ENCODE measurements at regions not wholly inside any gene's neighbourhood (a gene's known extent, or its start where the extent isn't known, plus 50 kb on each side); places are given as distances from the start of the nearest gene placed in this dataset.

GRCh38 chr5:17763301-17763700, 129.0 kb downstream of the TAF11L14 start:
- no peak for DNase-seq

DNA sequence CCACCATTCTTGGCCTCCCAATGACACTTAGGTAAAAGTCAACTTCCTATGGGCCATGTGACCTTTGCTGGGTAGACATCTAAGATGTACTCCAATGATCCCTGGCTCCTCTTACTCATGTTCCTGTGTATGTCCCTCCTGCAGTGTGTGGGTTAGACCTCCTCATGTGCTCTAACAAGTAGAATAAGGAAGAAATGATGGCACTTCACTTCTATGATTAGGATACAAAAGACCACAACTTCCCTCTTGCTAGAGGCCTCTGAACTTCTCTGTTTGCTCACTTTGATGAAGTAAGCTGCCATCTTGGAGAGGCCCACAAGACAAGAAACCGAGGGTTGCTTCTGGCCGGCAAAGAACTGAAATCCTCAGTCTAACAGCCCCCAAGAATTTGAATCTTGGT, 131.8 kb downstream of the TAF11L14 start:
- no peak for DNase-seq

DNA sequence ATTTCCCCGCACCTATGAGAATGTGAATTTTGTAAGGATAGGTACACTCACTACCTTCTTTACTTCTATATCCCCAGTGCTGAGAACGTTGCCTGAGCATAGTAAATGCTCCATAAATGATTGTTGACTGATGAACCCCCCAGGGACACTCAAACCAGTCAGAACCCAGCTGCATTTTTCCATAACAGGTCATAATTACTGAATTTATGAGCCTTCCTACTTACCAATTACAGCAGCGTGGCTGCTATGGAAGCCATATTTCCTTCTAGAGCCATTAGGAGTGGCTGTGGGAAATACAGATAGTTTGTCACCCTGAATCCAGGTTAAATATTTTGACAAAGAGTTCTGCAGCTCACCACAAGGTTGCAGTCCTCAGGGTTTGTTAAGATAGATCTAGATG, 135.0 kb downstream of the TAF11L14 start:
- DNase-seq: no peak

DNA sequence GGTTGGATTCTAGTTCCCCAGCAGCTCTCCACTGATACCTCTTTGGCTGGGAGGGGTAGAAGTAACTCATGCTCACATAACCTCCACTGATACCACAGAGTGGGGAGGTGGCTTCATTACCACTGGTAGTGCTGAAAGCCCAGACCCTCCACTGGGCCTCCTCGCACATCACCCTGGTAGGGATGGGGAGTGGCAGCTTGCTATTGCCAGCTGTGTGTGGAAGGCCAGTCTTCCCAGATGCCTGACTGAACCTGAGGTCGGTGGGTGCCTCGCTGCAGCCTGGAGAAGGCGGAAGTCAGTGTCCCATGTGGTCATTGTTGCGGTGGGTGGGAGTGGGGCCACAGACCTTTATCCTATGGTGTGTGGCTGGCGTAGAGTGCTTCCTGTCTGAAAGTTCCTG, 138.0 kb downstream of the TAF11L14 start:
- no peak for DNase-seq

- DNase-seq: no peak
These were observed 151.5 kb downstream of the TAF11L14 start for GRCh38 chr5:17785774-17786173.

GRCh38 chr5:17788351-17788750, 154.1 kb downstream of the TAF11L14 start:
- DNase-seq: no peak

DNA sequence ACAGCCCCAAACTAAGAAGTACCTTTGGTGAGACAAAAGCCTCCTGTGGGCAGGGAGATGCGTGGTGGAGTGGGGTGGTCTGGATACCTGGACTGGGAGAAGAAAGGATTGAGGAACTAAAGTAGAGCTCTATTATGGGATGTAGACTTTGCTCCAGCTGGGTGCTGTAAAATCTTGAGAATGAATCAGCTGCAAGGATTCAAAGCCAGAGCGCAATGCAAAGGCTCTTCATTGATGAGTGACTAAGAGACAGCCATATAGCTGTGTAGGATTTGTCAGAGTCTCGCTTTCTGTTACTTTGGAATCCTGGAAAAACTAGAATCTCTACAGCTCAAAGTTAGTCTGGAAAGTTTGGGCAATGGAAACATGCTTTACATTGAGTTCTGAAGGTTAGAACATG, 159.9 kb downstream of the TAF11L14 start:
- no peak for DNase-seq

DNA sequence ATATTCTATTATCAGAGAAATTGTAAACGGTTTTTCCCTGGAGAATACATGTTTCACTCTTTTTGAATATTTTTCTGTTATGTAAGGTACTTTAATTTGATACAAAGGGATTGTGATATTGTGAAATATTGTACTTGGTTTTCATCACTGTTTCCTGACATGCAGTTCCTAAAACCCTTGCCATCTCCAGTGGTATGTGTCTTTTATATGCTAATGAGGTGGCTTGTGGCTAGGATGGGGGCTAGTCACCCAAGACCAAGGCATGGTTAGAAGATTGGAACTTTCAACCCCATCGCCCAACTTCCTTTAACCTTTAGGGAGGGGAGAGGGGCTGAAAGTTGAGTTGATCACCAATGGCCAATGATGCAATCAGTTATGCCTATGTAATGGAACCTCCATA, 160.6 kb downstream of the TAF11L14 start:
- no peak for DNase-seq

DNA sequence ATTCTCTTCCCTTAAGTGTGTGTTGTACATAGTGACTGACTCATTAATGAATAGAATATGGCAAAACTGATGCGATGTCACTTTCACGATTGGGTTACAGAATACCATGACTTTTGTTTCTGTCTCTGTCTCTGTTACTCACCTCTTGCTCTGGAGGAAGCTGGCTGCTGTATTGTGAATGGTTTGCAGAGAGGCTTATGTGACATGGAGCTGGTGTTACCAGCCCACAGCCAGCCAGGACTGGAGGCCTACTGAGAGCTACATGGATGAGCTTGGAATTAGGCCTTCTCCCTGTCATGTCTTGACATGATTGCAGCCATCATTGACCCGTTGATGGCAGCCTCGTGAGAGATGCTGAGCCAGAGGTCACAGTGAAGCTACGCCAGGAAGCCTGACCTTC, 161.9 kb downstream of the TAF11L14 start:
- no peak for DNase-seq

DNA sequence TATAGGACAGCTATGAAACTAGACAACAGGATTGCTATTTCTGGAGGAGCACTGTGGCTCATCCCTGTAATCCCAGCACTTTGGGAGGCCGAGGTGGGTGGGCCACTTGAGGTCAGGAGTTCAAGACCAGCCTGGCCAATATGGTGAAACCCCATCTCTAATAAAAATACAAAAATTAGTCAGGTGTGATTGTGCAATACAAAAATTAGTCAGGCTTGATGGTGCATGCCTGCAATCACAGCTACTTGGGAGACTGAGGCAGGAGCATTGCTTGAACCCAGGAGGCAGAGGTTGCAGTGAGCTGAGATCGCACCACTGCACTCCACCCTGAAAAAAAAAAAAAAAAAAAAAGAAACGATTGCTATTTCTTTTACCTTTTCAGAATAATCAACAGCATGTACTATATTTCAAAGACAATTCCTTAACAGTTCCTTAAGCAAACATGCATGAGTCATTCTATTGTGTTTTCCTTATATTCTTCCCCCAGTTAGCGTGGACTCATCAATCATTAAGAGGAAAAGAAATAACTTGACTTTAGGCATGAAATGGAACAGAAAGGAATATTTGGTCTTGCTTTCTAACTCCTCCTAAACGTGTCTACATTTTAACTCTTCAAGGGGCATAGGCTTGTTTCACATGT, 162.6 kb downstream of the TAF11L14 start:
- no peak for DNase-seq

DNA sequence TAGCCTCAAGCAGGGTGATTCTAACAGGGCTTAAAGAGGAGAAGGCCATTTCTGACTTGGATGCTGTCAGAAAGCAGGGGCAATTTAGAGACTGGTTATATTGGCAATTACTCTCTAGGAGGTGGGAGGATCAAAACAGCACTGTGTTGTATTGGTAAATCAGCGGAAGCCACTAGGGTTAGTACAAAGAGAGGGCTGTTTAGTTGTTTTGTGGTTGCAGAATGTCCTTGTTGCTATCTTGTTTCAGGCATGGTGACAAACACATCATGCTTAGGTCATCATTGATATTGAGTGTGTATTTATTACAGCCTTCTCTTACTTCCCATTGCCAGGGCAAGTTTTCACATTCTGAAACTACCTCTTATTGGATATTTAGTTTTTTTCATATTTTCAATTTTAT, 165.3 kb downstream of the TAF11L14 start:
- DNase-seq: no peak

- DNase-seq: no peak
These were observed 167.3 kb downstream of the TAF11L14 start for GRCh38 chr5:17801595-17801994.

GRCh38 chr5:17802256-17802655, 168.0 kb downstream of the TAF11L14 start:
- no peak for DNase-seq

GRCh38 chr5:17803971-17804370, 169.7 kb downstream of the TAF11L14 start:
- no peak for DNase-seq

DNA sequence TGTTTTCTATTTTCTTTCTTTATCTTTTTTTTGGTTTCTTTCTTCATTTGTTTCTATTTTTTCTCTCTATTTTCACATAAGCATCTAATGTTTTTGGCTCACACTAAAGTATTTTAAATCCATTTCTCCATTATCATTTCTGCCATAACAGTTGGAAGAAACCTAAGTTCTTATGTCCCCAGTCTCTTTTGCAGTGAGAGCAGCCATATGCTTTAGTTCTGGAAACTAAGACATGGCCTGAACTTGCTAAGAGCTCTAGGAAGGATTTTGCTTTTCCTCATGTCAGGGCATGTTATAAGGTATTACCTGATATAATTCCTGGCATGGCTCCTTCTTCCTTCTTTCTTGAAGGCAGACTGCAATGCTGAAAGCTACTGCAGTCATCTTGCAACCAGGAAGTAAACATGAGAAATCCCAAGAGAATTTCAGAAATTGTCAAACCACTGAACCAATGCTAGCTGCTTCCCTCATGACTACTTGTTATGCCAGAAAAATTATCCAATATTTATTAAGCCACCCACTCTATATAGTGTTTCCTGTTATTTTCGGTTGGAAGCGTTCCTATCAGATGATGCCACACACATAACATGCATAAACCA, 171.1 kb downstream of the TAF11L14 start:
- no peak for DNase-seq

- no peak for DNase-seq
These were observed 172.7 kb downstream of the TAF11L14 start for GRCh38 chr5:17806818-17807468.

DNA sequence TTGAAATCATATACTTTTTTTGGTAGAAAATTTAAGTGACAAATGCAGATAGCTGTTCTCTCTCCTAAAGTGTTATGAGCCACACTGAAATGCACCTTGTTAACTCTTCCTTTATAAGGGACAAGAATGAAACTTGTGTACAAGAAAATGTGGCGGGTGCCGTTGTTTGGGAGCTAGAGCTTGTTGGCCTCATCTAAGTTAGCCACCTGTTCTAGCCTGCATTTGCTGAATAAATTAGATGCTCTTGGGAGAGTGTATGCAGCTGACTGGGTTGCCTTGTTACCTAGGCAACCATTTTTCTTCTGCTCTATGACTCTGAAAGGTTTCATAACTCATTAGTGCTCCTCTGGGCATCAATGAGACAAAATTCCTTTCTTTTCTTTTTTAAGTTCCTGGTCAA, 174.3 kb downstream of the TAF11L14 start:
- no peak for DNase-seq

DNA sequence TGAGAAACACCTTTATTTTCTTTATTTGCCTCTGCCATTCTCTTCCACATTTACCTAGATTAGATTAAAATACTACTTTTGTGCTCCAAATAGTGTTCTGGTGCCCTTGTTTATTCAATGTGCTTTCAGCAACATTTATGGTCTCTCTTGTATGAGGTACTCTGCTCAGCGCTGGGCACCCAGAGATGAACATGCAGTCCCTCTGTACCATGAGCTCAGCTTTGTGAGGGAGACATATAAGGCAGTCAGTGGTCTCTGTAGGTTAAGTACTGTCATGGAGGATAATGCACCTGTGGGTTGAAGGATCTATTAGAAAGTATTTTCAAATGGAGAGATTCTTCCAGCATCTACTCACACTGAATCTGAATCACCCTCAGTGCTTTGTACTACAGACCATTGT, 176.5 kb downstream of the TAF11L14 start:
- DNase-seq: no peak

- no peak for DNase-seq
These were observed 179.0 kb downstream of the TAF11L14 start for GRCh38 chr5:17813214-17813613.

DNA sequence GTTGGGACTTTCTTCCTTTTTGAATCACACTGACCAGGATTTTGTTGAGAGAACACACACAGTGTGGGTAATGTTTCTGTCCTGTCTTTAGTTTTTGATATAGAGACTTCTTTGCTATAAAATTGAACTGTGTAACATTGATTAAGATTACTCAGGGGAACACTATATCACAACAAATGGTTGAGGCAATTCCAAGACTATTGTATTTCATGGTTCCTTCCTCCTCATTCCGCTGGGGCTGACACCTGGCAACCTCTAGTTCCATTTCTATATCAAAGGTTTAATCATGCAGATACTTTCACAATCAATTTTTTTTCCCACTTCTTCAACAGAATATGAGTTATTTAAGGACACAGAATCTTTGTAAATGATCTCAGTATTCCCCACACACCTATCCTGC, 182.2 kb downstream of the TAF11L14 start:
- no peak for DNase-seq

DNA sequence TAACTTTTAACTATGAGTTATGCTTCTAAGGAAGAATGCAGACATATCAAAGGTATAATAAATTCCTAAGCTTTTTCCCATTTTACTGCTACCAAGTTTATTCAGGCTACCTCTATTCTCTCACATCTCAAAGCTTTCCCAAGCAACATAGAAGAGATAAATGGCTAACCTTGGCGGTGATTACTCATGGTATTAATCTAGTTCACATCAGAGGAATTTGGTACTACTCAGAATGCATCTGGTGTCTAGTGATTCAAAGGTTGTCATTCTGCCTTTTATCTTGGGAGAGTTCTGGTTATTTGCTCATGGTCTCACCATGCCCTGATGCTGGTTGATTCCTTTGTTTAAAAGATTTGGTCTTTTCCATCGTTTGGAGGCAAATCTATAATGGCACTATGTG, 182.7 kb downstream of the TAF11L14 start:
- DNase-seq: no peak

- no peak for DNase-seq
These were observed 183.7 kb downstream of the TAF11L14 start for GRCh38 chr5:17817990-17818389.

DNA sequence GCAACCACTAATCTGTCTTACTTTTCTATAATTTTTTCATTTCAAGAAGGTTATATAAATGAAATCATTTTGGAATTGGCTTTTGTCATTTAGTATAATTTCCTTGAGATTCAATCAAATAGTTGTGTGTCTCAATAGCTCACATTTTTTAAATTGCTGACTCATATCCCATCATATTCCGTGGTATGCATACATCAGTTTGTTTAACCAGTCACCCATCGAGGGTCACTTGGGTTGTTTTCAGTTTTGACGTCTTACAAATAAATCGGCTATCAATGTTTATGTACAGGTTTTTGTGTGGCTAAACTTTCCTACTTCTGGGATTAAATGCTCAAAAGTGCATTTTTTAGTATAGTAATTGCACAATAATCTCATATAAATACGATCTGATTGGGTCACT, 185.5 kb downstream of the TAF11L14 start:
- DNase-seq: no peak

GRCh38 chr5:17828681-17829080, 194.4 kb downstream of the TAF11L14 start:
- no peak for DNase-seq

DNA sequence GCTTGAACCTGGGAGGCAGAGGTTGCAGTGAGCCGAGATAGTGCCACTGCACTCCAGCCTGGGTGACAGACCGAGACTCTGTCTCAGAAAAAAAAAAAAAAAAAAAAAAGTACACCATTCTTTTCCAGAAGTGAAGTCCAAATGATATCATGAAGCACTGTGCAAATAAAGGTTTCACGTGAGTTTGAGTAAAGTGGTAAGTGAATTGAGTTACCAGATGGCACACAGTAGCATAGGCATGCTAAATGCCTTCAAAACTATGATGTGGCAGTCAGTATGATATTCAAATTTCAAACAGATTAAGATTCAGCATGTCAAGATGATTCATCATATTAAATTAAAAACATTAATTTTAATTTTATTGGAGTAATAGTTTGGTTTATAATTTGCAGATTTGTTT, 195.2 kb downstream of the TAF11L14 start:
- DNase-seq: no peak
